ENCODE measurements at regions not wholly inside any gene's neighbourhood (a gene's known extent, or its start where the extent isn't known, plus 50 kb on each side); places are given as distances from the start of the nearest gene placed in this dataset.
A peak's percentile ranks its signal among the peaks of the same experiment; 100 is the strongest.
"Not testable (repeated sequence)": the region's sequence is repeated elsewhere in the genome, so short reads cannot be mapped to it uniquely, and the experiment has no call there.

DNA sequence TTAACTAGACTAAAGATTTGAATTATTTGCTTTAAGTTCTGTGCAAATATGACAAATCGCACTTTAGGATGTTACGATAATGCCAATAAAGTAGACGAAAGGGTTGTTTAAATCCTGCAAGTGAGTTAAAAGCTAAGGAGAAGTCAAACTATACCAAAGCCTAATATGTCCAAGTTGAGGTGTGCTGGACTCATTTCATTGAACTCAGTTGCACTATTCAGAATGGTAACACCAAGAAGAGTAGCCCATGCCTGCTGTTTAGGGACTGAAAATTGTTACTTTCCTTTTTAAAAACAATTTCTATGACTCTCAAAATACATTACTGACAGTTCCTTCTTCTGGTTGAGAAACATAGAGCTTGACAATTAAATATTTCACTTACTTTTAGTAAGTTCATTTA is 766.3 kb downstream of the DNAJB9 start:
- no peak for DNase-seq

DNA sequence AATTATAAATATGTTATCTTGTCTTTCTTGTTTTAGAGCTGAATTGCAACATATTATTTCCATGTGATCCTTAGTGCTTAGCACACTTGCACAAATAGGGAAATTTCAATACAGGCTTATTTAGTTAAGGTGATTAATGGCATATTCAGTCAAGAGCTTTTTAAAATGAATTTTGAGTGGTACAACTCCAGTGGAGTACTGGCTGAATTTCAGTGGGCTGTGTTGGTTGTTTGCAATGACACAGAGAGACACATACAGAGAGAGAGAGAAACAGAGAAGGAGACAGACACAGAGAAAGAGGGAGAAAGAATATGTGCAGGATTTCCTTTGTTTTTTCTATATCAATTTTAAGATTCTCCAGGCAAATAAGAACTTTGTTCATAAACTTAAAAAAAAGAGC is 766.9 kb downstream of the DNAJB9 start:
- DNase-seq: no peak

DNA sequence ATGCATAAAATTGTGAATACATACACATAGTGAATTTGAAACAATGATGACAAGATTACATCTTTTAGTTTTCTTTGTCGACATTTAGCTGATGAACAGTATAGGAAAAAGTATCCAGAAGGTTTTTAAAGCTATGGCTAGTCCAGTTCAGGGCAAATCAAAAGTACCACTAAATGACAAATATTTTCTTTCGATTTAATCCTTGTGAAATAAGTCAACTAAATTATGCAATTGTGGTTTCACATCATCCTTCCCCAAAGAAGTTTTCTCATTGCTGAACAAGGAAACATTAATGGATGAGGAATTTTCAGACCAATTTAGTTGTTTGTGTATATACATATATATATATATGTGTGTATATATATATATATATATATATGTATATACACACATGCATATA is 774.0 kb downstream of the DNAJB9 start:
- DNase-seq: no peak

DNA sequence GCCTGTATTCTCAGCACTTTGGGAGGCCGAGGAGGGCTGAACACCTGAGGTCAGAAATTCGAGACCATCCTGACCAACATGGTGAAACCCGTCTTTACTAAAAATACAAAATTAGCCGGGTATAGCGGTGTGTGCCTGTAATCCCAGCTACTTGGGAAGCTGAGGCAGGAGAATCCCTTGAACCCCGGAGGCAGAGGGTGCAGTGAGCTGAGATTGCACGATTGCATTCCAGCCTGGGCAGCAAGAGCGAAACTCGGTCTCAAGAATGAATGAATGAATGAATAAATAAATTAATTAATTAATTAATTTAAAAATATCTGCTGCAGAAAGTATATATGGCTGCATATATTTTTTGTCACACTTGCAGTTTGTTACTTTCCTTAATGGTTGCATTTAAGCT is 781.8 kb downstream of the DNAJB9 start:
- DNase-seq: no peak

DNA sequence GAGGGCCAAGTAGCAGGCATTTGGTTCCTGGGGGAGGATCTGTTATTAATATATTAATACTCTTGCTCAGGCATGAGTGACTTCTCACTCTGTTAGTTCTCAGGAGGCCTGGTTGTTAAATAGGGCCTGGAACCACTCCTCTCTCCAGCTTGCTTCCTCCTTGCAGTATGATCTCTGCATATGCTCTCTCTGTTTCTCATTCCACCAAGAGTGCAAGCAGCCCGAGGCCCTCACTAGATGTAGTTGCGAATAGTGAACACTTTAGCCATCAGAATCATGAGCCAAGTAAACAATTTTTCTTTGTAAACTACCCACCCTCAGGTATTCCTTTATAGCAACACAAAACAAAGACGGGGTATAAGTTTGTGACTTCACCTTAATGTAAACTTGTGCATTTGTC is 784.3 kb downstream of the DNAJB9 start:
- no peak for DNase-seq

DNA sequence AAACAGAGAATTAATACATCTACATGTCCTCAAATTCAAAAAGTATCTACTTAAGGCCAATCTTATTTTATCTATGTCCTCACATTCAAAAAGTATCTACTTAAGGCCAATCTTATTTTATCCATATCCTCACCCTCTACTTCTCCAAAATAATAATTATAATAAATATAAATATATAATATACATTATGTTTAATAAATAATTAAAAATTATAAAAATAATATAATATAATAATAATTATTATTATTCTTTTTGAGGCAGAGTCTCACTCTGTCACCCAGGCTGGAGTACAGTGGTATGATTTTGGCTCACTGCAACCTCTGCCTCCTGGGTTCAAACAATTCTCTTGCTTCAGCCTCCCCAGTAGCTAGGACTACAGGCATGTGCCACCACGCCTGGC is 784.9 kb downstream of the DNAJB9 start:
- DNase-seq: no peak

DNA sequence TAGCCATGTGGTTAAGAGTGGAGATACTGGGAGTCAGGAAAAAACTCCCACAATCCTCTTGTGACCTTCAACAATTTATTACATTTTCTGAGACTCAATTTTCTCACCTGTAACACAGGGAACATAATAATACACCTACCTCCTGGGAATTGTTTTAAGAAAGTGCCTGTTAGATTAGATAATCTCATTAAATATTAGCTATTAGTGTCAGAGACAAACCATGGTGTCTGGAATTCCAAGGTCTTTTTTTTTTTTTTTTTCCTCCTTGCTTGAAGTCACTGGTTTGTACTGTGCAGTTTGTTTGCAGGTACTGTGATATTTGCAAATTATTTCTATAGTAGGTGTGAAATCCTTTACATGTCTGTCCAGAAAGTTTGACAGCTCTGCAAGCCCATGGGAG is 806.1 kb downstream of the DNAJB9 start:
- no peak for DNase-seq

DNA sequence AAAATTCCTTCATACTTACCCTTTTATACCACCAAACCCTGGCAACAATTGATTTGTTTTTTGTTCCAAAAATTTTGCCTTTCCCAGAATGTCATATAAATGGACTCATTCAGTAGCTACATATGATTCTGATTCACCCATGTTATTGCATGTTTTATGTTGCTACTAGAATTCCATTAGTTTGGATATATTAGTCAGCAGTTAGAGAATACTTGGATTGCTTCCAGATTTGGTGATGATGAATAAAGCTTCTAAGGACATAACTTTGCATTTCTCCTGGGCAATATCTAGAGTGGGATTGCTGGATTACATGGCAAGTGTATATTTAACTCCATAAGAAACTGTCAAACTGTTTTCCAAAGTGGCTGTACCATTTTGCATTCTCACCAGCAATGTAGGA is 806.9 kb downstream of the DNAJB9 start:
- peak; percentile 11 for DNase-seq

DNA sequence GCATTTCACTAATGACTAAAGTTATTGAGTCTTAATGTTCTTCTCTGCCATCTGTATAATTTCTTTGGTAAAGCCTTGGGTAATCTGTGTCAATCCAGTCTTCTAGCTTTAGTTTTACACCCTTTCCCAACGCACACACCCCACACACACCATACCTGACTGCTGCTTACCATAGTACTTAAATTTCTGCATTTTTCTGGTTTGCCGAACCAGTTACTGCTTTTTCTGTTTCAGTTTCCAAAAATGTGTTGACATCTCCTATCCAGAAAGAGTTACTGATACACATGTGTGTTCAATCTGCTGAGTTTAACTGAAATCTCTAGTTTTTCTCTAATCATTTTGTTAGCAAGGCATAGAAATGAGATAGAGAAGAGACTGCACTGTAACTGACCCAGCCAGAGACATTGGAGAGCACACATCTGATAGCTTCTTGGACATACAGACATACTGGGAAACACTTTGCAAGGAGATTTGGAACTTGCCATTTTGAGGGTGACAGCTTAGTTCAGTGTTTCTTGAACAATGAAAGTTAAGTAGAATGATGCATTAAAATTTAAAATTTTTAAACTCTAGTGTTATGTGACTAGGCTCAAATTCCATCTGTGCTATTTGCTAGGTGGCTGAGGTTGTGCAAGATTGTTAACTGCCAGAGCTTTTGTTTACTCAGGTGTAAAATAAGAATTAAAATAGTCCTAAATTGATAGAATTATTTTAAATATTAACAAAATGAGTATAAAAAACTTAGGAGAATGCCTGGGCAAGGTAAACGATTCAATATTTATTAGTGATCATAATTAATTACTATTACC is 807.6 kb downstream of the DNAJB9 start:
- no peak for DNase-seq

DNA sequence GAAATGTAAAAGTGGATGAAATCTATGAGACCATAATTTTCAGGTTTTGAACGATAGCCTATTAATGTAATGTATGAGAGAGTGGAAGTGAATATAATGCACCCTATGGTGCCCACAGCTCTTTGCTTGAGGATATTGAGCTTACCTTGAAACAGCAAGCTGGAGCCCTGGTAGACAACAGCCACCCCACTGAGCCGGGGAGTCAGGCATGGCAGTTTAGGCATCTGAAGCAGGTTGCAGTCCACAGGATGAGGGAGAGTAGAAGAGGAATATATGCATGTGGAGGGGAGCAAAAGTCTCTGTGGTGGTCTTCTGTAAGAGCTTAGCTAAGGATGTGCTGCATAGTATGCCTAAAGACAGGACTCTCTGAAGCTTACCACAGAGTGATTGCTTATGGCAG is 817.3 kb downstream of the DNAJB9 start:
- DNase-seq: no peak

DNA sequence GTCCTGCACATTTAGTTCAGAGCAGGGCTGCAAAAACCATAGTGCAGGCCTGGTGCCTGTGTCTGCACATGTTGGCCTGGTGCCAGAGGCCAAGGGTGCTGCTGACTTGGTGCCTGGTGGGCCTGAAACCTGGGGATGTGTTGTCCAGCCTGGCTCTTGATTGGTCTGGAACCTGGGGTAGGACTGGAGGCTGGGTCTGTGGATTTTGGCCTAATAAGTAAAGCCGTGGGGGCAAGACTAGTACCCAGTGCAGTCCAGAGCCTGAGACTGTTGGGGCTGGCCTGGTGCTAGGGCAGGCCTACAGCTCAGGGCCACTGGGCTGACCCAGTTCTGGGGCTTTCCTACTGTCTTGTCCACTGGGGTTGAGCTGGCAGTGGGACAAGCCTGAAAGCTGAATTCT is 817.9 kb downstream of the DNAJB9 start:
- DNase-seq: no peak

DNA sequence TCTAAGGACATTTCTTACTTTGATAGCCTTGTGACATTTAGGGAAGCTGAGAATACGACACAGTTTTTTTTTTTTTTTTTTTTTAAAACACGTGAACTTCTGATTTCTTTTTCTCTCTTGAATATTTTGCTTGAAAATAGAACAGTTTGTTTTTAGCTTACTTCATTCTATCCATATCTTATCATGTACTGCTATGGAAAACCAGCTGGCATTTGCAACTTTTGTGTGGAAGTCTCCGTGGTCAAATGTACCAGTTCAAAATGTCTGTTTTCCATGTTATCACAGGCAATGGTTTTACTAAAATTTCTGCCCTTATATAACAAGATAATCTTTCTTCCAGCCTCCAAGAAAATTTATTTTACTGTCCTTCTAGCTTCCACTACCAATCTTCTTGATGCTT is 821.6 kb downstream of the DNAJB9 start:
- DNase-seq: no peak

DNA sequence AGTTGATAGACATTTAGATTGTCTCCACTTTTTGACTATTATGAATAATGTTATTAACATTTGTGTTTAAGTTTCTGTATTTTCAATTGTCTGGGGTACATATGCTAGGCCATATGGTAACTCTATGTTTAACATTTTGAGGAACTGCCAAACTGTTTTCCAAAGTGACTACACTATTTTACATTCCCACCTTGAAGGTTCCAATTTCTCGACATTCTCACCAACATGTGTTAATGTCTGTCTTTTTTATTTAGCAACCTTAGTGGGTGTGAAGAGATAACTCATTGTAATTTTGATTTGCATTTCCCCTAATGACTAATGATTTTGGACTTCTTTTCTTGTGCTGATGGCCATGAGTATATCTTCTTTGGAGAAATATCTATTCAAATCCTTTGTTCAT is 832.4 kb downstream of the DNAJB9 start:
- DNase-seq: no peak

DNA sequence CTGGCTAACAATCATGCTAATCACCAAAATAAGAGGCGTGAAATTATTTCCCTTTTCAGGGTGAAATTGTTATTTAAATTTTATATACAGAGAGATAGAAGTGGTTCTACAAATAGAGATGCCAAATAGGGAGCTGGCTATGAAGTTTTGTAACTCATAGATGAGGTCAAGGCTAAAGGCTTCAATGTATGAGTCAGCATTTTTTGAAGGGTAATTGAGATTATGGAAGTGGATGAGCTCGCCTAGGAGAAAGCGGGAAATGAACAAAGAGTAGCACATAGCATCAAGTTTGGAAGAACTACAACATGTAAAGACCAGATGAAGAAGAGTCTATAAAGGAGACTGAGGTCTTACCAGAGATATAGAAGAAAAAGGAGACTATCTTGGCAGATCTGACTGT is 838.1 kb downstream of the DNAJB9 start:
- DNase-seq: no peak

DNA sequence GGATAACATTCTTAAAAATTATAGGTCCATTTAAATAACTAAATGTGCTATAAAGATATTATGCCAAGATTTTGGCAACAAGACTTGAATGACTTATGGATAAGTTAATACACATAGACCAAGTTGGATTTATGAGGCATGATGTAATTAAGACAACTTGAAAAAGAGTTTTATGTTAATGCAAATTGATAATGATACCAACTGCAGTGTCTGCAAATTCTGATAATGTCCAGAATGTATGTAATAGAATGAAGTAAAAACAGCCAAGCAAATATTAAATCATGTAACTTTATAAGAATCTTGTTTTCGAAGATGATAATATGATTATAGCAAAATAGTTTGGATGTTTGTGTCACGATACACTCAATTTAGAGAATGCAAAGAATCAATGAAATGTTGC is 868.3 kb downstream of the DNAJB9 start:
- DNase-seq: no peak

DNA sequence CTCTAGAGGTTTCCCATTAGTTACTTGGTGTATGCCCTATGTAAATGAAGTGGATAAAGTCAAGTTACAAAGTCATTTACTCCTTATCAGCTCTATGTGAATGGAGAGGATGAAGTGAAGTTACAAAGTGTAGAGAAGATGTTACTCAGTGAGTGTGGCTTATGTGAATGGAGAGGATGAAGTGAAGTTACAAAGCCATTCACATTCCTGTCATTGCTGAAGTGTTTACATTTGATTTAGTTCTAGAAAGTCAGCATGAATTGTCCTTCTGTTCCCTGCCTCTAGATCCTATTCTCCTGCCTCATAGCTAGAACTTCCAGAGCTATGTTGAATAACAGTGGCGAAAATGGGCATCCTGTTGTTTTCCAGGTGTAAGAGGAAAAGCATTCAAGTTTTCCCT is 880.1 kb downstream of the DNAJB9 start:
- no peak for DNase-seq

DNA sequence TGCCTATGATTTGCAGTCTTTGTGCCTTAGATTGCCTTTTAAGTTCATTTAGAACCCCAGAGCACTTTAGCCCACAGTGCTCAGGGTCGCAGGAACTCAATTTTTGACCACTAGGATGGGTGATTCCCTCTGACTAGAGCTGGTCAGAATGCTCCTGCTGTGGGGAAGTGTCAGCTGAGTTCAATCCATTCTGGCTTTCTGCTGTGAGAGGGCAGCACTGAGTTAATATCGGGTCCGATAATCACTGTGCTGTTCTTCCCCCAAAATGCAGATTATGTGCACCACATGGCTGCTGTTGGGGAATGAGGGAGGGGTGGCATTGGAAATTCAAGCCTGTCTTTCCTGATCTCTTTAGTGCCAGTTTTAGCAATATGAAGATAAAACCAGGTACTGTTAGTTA is 886.4 kb downstream of the DNAJB9 start:
- no peak for DNase-seq

DNA sequence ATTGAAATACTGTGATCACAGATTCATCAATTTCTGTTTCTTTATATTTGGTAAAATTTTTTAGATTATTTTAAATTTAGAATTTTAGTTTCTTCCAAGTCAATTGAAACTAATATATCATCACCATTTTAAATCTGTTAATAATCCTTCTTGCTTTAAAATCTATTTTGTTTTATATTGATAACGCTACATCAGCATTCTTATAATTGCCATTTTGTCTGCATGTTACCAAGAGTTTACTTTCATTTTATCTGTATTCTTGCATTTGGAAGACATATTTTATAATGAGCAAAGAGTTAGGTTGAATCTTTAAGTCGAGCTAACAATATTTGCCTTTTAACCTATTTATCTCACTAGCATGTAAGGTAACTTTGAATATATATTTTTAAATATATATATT is 890.6 kb downstream of the DNAJB9 start:
- no peak for DNase-seq

DNA sequence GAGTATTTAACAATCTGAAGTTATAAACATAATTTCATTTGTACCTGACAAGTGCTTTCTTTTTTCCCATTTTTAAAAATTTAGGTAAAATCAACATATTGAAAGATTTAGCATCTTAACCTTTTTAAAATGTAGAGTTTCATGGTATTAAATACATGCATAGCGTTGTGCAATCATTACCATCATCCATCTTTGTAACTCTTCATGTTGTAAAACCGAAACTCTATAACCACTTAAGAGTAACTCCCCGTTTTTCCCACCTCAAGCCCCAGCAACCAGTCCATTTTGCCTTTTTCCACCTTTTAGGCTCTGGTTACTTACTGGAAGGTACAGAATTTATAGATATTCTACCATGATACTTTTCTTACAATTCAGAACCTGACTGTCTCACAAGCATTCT is 892.5 kb downstream of the DNAJB9 start:
- no peak for DNase-seq

DNA sequence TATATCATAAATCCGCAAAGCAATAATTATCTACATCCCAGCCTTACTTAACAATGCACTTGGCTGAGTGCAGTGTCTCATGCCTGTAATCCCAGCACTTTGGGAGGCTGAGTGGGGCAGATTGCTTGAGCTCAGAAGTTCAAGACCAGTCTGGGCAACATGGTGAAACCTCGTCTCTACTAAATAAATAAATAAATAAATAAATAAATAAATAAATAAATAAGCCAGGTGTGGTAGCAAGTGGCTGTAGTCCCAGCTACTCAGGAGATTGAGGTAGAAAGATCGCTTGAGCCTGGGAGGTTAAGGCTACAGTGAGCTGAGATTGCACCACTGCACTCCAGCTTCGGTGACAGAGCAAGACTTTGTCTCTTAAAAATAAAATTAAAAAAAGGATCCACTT is 898.1 kb downstream of the DNAJB9 start:
- not testable (repeated sequence) for DNase-seq

DNA sequence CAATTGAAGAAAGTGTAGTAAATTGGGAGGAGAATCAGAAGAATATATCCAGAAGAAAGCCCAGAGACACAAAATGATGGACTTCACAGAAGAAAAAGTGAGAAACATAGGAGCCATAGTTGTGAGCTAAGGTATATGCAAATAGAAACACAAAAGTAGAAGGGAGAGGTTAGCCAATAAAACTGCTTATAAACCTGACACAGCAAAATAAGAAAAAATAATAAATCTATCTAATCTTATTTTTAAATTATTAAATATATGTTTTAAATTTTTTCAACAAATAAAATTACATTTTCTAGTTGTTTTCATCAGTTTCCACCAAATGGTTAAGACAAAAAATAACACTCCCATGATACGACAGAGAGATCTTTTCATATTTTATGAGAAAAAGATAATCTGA is 903.5 kb downstream of the DNAJB9 start:
- DNase-seq: no peak

DNA sequence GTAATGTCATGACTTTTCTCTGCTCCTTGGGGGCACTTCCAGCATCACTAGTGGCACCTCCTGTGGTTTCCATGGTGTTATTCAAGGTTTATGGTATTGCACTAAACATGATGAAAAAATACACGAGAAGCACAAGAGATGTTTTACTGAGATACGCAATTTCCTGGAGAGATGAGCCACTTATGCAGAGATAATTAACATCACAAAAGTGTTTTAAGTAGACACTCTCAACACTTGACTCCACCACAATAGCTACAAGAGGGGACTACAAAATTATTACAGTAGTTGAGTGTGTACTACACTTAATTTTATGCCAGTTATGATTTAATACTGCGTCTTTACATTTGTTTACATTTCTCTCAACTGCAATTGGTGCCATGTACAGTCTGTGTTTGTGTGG is 906.7 kb downstream of the DNAJB9 start:
- no peak for DNase-seq

DNA sequence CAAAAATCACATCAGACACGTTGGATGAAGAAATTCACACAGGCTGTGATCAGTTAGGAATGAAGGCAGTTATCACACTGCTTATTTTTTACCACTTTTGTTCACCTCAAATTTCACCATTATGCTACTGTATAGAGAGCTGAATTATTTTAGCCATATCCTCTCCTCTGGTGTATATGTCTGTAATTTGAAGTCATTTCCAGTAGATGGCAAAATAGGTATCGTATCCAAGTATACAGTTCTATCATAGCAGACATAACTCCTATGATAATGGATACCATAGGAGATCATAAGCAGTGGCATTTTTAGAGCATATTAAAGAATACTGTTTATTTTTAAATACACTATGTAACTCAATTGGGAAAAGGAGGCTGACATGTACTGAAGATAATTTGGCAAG is 909.7 kb downstream of the DNAJB9 start:
- no peak for DNase-seq

DNA sequence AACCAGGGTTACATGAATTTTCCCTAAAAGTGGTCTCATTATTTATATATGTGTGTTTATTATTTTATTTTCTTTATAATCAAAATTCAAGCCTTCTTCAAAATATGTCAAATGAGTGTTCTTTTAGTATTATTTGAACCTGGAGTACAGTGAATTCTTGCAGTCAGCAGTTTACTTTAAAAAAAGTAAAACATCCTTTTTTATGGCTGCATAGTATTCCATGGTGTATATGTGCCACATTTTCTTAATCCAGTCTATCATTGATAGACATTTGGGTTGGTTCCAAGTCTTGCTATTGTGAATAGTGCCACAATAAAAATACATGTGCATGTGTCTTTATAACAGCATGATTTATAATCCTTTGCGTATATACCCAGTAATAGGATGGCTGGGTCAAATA is 920.9 kb downstream of the DNAJB9 start:
- not testable (repeated sequence) for DNase-seq

DNA sequence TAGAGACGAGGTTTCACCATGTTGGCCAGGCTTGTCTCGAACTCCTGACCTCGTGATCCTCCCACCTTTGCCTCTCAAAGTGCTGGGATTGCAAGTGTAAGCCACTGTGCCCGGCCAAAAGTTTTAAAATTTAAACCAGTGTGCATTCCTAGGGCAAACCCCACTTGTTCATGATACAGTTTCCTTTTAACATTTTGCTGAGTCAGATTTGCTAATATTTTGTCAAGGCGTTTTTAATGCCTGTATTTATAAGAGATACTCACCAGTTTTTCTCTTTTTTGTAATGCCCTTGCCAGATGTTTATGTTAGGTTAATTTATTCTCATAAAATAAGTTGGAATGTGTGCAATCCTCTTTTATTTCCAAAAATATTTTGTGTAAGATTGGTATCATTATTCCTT is 927.4 kb downstream of the DNAJB9 start:
- no peak for DNase-seq

DNA sequence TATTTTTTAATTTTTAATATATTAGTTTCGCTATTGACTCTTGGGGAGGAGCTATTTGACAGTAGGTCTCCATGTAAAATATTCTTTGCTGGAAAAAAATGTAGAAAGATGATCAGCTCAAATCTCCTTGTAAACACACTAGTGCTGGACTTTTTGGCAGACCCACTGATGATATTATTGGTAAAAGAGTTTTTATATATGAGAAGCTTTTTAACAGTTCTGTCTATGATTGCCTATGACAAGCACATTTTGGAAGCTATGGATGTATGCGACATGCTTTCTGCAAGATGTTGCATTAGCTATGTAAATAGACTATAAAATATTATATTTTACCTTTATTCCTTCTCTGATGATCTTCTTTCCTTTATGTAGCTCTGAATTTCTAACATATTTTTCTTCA is 928.5 kb downstream of the DNAJB9 start:
- no peak for DNase-seq
